OCI-LY1 (cell line): ENCODE measurements at regions not wholly inside any gene's neighbourhood (a gene's known extent, or its start where the extent isn't known, plus 50 kb on each side); places are given as distances from the start of the nearest gene placed in this dataset.

Experiments
- H2AFZ ChIP-seq: fragments of 200-600 bp; sonication (generic), shearing (Covaris generic); 2 replicates; pipeline ENCODE4 v1.6.0; 2014; ENCODE audit warnings: antibody characterized with exemption, mild to moderate bottlenecking, low read length
- H3F3A ChIP-seq: fragments of 200-600 bp; sonication (generic), shearing (Covaris generic); 2 replicates; pipeline ENCODE4 v1.6.0; 2014; ENCODE audit warnings: mild to moderate bottlenecking, antibody characterized with exemption, low read length, moderate library complexity; ENCODE audit not compliant: insufficient read depth
- H3K27ac ChIP-seq: fragments of 200-600 bp; sonication (generic); 2 replicates; pipeline ENCODE4 v1.5.1; 2014; ENCODE audit warnings: low read length, mixed run types, mild to moderate bottlenecking, low read depth; ENCODE audit not compliant: poor library complexity, severe bottlenecking
- H3K27me3 ChIP-seq: fragments of 200-600 bp; sonication (generic); 2 replicates; pipeline ENCODE4 v1.6.0; 2014; ENCODE audit warnings: antibody characterized with exemption, mild to moderate bottlenecking, low read length, moderate library complexity; ENCODE audit not compliant: insufficient read depth
- H3K36me3 ChIP-seq: fragments of 200-600 bp; sonication (generic); 2 replicates; pipeline ENCODE4 v1.6.1; 2014; ENCODE audit warnings: mild to moderate bottlenecking, antibody characterized with exemption, low read length, moderate library complexity, mixed read lengths; ENCODE audit not compliant: insufficient read depth
- H3K4me1 ChIP-seq: fragments of 200-600 bp; sonication (generic); 2 replicates; pipeline ENCODE4 v1.5.1; 2014; ENCODE audit warnings: mild to moderate bottlenecking, low read length, moderate library complexity; ENCODE audit not compliant: insufficient read depth, severe bottlenecking
- H3K4me2 ChIP-seq: fragments of 200-600 bp; sonication (generic), shearing (Covaris generic); 2 replicates; pipeline ENCODE4 v1.6.1; 2014; ENCODE audit warnings: low read length
- H3K4me3 ChIP-seq: fragments of 200-600 bp; sonication (generic); 2 replicates; pipeline ENCODE4 v1.5.1; 2014; ENCODE audit warnings: low read length, low read depth, mild to moderate bottlenecking, mixed read lengths; ENCODE audit not compliant: poor library complexity, severe bottlenecking
- H3K79me2 ChIP-seq: fragments of 200-600 bp; shearing (Covaris generic); 2 replicates; pipeline ENCODE4 v1.6.1; 2016; ENCODE audit warnings: mixed run types, low read length, mixed read lengths; ENCODE audit not compliant: insufficient read depth
- H3K9ac ChIP-seq: fragments of 200-600 bp; sonication (generic), shearing (Covaris generic); 2 replicates; pipeline ENCODE4 v1.6.1; 2014; ENCODE audit warnings: mild to moderate bottlenecking, low read length, mixed read lengths
- H3K9me2 ChIP-seq: fragments of 200-600 bp; sonication (generic), shearing (Covaris generic); 2 replicates; pipeline ENCODE4 v1.6.1; 2014; ENCODE audit warnings: low read depth, mild to moderate bottlenecking, low read length, mixed read lengths
- H3K9me3 ChIP-seq: fragments of 200-600 bp; shearing (Covaris generic); 2 replicates; pipeline ENCODE4 v1.6.1; 2014; ENCODE audit warnings: low read length, mixed read lengths
- H4K20me1 ChIP-seq: fragments of 200-600 bp; sonication (generic), shearing (Covaris generic); 2 replicates; pipeline ENCODE4 v1.6.0; 2016; ENCODE audit warnings: mild to moderate bottlenecking, low read length; ENCODE audit not compliant: insufficient read depth
- EZH2 ChIP-seq: fragments of 200-600 bp; sonication (generic), shearing (Covaris generic); IDR thresholded peaks from 2 replicates; pipeline ENCODE4 v1.8.0; 2017; ENCODE audit warnings: borderline replicate concordance, mixed run types, mild to moderate bottlenecking, antibody characterized with exemption, low read length, moderate library complexity, mixed read lengths
- TF ChIP-seq, protein P1 (sequence below): fragments of 200-600 bp; sonication (generic), shearing (Covaris generic); IDR thresholded peaks from 2 replicates; pipeline ENCODE4 v1.5.1; 2017; ENCODE audit warnings: mild to moderate bottlenecking, antibody characterized with exemption, low read length, moderate library complexity, mixed read lengths

DNA sequence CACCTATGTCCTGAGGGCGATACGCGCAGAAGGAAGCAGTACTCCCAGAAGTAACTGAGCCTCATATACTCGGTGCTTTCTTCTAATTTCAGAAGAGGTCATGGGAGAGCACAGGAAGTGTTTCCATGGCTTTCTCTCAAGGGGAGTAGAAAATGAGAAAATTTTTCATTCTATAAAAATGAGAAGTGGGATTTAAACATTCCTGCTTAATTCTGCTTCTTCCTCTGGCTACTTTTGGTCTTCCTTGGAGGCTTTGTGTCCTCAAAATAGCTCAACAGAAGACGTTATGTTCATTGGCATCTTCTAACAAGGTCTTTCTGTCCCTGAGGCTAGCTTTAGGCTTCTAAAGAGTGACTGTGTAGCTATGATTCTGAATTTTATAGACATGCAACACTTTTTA is 497.0 kb downstream of the TDRD15 start:
- Histone ChIP-seq H3F3A (no peaks in the 10 kb centered on the region), H2AFZ (no peak overlapping the region), H3K36me3 (no peaks in the 10 kb centered on the region), H3K4me1 (no peaks in the 10 kb centered on the region), H3K27ac (no peak overlapping the region), H3K4me2 (no peak overlapping the region), H3K9me2 (no peaks in the 10 kb centered on the region), H3K9me3 (no peaks in the 10 kb centered on the region), H4K20me1 (no peaks in the 10 kb centered on the region), H3K27me3 (no peaks in the 10 kb centered on the region), H3K9ac (no peak overlapping the region), H3K79me2 (no peaks in the 10 kb centered on the region), H3K4me3 (no peak overlapping the region)
- TF ChIP-seq, protein P1, sequence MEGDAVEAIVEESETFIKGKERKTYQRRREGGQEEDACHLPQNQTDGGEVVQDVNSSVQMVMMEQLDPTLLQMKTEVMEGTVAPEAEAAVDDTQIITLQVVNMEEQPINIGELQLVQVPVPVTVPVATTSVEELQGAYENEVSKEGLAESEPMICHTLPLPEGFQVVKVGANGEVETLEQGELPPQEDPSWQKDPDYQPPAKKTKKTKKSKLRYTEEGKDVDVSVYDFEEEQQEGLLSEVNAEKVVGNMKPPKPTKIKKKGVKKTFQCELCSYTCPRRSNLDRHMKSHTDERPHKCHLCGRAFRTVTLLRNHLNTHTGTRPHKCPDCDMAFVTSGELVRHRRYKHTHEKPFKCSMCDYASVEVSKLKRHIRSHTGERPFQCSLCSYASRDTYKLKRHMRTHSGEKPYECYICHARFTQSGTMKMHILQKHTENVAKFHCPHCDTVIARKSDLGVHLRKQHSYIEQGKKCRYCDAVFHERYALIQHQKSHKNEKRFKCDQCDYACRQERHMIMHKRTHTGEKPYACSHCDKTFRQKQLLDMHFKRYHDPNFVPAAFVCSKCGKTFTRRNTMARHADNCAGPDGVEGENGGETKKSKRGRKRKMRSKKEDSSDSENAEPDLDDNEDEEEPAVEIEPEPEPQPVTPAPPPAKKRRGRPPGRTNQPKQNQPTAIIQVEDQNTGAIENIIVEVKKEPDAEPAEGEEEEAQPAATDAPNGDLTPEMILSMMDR = no peak
- no peak for TF ChIP-seq EZH2

DNA sequence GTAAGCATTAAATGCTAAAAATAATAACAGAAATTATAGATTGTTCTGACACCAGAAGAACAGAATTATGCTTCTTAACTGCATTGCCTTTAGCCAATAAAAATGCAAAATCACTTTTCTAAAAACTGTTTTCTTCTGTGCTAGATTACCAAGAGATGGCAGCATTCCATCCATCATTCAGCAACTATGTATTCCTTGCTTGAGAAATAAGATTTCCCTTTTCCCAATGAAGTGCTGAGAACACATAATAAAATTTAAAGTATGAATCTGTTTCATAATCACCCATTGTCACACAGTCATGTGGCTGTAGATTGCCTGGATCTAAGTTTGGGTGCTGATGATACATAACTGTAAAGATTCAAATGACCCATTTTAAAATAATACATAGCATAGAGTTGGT is 504.2 kb downstream of the TDRD15 start:
- H3K27me3 ChIP-seq = no peaks in the 10 kb centered on the region

DNA sequence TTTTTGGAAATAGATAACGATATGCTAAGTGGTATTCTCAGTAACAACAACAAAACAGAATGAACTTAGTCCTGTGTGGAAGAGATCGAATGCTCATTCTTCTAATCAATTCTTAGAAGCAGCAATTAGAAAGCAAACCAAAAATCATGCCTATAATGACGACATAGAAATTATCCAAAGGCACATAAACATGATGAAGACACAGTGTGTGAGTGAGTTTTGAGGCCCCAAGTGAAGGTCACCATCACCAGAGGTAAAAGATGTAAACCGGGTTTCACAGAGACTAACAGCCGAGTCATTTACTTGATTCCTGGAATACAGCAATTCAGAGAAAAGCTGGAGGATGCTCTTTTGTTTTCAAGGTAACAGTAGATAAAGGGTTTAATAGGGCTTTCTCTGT is 509.2 kb downstream of the TDRD15 start:
- no peak overlapping the region for H3K27ac ChIP-seq
- H3K36me3 ChIP-seq = no peaks in the 10 kb centered on the region
- no peaks in the 10 kb centered on the region for H3K9me2 ChIP-seq
- H3K4me3 ChIP-seq = no peak overlapping the region
- TF ChIP-seq EZH2 = no peak
- TF ChIP-seq, protein P1 = no peak
- no peaks in the 10 kb centered on the region for H4K20me1 ChIP-seq
- no peaks in the 10 kb centered on the region for H3K27me3 ChIP-seq
- no peak overlapping the region for H2AFZ ChIP-seq
- H3K9me3 ChIP-seq = no peaks in the 10 kb centered on the region
- H3K4me1 ChIP-seq = no peaks in the 10 kb centered on the region
- H3F3A ChIP-seq = no peaks in the 10 kb centered on the region
- H3K9ac ChIP-seq = no peak overlapping the region
- H3K4me2 ChIP-seq = no peak overlapping the region
- no peaks in the 10 kb centered on the region for H3K79me2 ChIP-seq

More for the DNA sequence above, 504.2 kb downstream of the TDRD15 start:
- Histone ChIP-seq H3K9me2 (no peaks in the 10 kb centered on the region), H3K9ac (no peak overlapping the region), H2AFZ (no peak overlapping the region), H3K4me1 (no peaks in the 10 kb centered on the region), H3K27ac (no peak overlapping the region), H3F3A (no peaks in the 10 kb centered on the region), H3K9me3 (no peaks in the 10 kb centered on the region), H3K79me2 (no peaks in the 10 kb centered on the region), H3K36me3 (no peaks in the 10 kb centered on the region), H3K4me2 (no peak overlapping the region), H4K20me1 (no peaks in the 10 kb centered on the region), H3K4me3 (no peak overlapping the region)
- no peak for TF ChIP-seq EZH2
- TF ChIP-seq, protein P1 = no peak
